Mucosa of descending colon (tissue), 3 donors: ENCODE measurements at regions not wholly inside any gene's neighbourhood (a gene's known extent, or its start where the extent isn't known, plus 50 kb on each side); places are given as distances from the start of the nearest gene placed in this dataset.

Source experiments
- ATAC-seq: fragments of 200-7000 bp; cut with Tn5 transposase; one replicate; pipeline ENCODE4 v1.9.1; 2020; ENCODE audit warnings: mild to moderate bottlenecking, moderate library complexity
- DNase-seq, 3 donors: peaks; one replicate each; pipeline ENCODE4 v3.0.0-alpha.2; 2020
- H3K36me3 ChIP-seq: fragments of 200-600 bp; one replicate; pipeline ENCODE4 v1.8.0; 2021; ENCODE audit warnings: low read depth, mild to moderate bottlenecking
- H3K4me1 ChIP-seq: fragments of 200-600 bp; one replicate; pipeline ENCODE4 v1.8.0; 2021; ENCODE audit warnings: low read depth, mild to moderate bottlenecking
- H3K4me3 ChIP-seq: fragments of 200-600 bp; one replicate; pipeline ENCODE4 v1.8.0; 2021; ENCODE audit warnings: mild to moderate bottlenecking
- H3K9me3 ChIP-seq: fragments of 200-600 bp; one replicate; pipeline ENCODE4 v1.8.0; 2021; ENCODE audit warnings: mild to moderate bottlenecking
- CTCF ChIP-seq: fragments of 200-600 bp; IDR thresholded peaks from one replicate; pipeline ENCODE4 v1.8.0; 2022; ENCODE audit warnings: antibody characterized with exemption, mild to moderate bottlenecking
- intact Hi-C, 2 donors: fragments of 100-400 bp; cut with DNase I in 1 of 2; cut with micrococcal nuclease in 1 of 2; formaldehyde crosslinking; loops; one replicate each; pipeline versions ENCODE4 v1.11.0 to v1.11.1; 2022; cut with DNase I, micrococcal nuclease
- donor health status: DM: no; HTN: no; CAD: no; lungs with moderate emphysema.
- donor health status: DM: no; HTN: no; CAD: no.
- donor health status: DM: no; HTN: yes; CAD: no.

DNA sequence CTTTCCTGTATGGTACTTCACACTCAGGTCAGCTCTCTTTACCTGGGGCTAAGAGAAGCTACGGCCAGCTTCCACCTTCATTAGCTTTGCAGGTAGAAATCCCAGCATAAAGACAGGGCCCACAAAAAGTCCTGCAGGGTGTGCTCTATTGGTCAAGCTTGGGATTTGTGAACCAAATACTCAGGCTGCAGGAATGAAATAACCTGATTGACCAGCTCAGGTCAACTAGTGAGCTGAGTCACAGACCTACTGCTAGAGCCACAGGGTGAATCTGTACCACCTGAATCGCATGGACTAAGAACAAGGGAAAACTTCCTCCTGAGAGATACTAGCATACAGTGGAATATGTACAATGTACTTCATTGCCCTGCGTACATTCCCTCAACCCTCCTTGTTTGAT, 172.2 kb downstream of the HHIP start:
- Histone ChIP-seq H3K4me1 (no peaks in the 10 kb centered on the region), H3K4me3 (no peak overlapping the region), H3K9me3 (no peaks in the 10 kb centered on the region), H3K36me3 (no peaks in the 10 kb centered on the region)
- ATAC-seq: no peak
- no peak for DNase-seq
- intact Hi-C loops: no loop called here
- TF ChIP-seq CTCF: no peak

DNA sequence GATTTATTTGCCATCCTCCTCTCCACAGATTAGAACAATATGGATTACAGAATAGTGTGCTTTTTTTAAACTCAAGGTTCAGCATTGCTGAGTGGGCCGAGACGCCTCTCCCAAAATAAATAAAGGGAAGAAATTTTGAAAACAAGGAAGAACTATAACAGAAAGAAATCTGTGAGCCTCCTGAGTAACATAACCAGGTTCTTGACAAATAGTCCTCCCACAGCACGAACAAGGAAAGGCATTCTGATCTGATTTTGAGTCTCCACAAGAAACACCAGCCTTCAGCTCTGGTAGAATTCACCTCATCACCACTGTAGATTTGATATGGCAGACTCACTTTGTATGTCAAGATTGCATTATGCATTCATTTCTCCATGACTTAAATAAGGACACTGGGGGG, 173.6 kb downstream of the HHIP start:
- Histone ChIP-seq H3K4me1 (no peaks in the 10 kb centered on the region), H3K4me3 (no peak overlapping the region), H3K36me3 (no peaks in the 10 kb centered on the region), H3K9me3 (no peaks in the 10 kb centered on the region)
- no peak for TF ChIP-seq CTCF
- ATAC-seq (no peak), DNase-seq (no peak)
- intact Hi-C loops: no loop called here

DNA sequence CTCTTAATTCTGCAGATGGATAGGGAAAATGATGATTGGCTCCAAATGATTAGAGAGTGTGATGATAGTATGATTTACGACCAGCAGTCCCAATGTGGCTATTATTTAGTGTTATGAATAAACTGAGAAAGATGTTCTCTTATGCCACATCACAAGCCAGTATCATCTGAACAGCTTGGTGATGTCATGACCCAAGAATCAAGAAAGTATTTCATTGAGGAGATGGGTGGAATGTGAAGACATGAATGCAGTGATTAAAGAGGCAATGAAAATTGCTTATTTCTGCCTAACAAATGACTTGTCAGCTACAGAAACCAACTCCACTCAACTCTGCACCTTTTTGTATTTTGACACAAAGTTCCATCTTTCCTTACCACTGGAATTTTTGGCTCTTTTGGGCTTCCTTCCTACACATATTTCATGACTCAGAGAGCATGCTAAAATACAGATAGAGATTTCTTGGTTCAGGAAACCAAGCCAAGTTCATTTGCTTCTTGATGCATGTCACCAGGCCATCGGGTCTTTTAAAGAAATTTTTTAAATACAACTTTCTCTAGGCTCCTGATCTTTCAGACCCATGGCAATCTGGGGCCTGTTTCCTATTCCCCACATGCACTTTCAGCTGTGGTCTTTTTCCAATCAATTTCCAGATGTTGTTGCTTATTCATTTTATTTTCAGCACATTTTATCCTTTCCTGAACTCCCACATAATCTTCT, 174.2 kb downstream of the HHIP start:
- intact Hi-C loops: no loop called here
- no peaks in the 10 kb centered on the region for H3K36me3 ChIP-seq
- ATAC-seq (no peak), DNase-seq (no peak)
- H3K4me1 ChIP-seq: no peaks in the 10 kb centered on the region
- no peak for TF ChIP-seq CTCF
- no peaks in the 10 kb centered on the region for H3K9me3 ChIP-seq
- no peak overlapping the region for H3K4me3 ChIP-seq

- Histone ChIP-seq H3K36me3 (no peaks in the 10 kb centered on the region), H3K4me1 (no peaks in the 10 kb centered on the region), H3K9me3 (no peaks in the 10 kb centered on the region), H3K4me3 (no peak overlapping the region)
- no peak for DNase-seq
- no peak for TF ChIP-seq CTCF
- no peak for ATAC-seq
- intact Hi-C loops: no loop called here
These were observed 174.8 kb downstream of the HHIP start for GRCh38 chr4:144820728-144821085.

- intact Hi-C loops: no loop called here
- DNase-seq (no peak), ATAC-seq (no peak)
- H3K4me3 ChIP-seq: no peak overlapping the region
- TF ChIP-seq CTCF: no peak
- H3K9me3 ChIP-seq: no peaks in the 10 kb centered on the region
- no peaks in the 10 kb centered on the region for H3K4me1 ChIP-seq
- no peaks in the 10 kb centered on the region for H3K36me3 ChIP-seq
These were observed 186.0 kb downstream of the HHIP start for GRCh38 chr4:144831971-144832370.

DNA sequence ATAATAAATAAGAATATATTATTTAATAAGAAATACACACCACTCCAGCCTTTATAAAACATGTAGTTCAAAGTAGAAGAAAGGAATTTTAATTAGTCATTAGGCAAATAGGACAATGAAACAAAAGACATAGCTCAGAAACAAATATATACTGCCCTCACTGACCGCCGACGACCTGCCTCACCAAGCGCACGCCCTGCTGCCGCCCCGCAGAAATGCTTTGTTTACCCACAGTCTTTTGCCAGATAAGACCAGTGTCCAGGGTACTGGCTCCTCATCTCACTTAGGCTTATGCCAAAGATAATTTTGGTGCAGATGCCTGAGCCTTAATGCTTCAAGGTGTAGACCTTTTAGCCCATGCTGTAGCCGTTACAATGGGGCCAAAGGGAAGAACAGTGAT, 199.5 kb downstream of the HHIP start:
- no peak for TF ChIP-seq CTCF
- no peaks in the 10 kb centered on the region for H3K36me3 ChIP-seq
- no peak for ATAC-seq
- no peak for DNase-seq
- H3K4me1 ChIP-seq: no peaks in the 10 kb centered on the region
- no peak overlapping the region for H3K4me3 ChIP-seq
- H3K9me3 ChIP-seq: peaks cover 7% of the 10 kb centered on the region
- intact Hi-C loops: no loop called here
